ENCODE measurements at regions not wholly inside any gene's neighbourhood (a gene's known extent, or its start where the extent isn't known, plus 50 kb on each side); places are given as distances from the start of the nearest gene placed in this dataset.

- DNase-seq (ENCODE audit: low read depth, low spot score) = no peak
Observed at GRCh38 chr5:33238826-33239695, 201.7 kb upstream of the TARS1 start.

- DNase-seq (ENCODE audit: low read depth, low spot score) = no peak
Observed at GRCh38 chr5:33240558-33240957, 200.2 kb upstream of the TARS1 start.

GRCh38 chr5:33241802-33242201 is 199.0 kb upstream of the TARS1 start:
- peak; percentile 89 for DNase-seq (ENCODE audit: low read depth, low spot score)

- no peak for DNase-seq (ENCODE audit: low read depth, low spot score)
Observed at GRCh38 chr5:33242277-33242676, 198.5 kb upstream of the TARS1 start.

- DNase-seq (ENCODE audit: low read depth, low spot score) = no peak
Observed at GRCh38 chr5:33244441-33245150, 196.2 kb upstream of the TARS1 start.

GRCh38 chr5:33254579-33254978 is 186.2 kb upstream of the TARS1 start:
- no peak for DNase-seq (ENCODE audit: low read depth, low spot score)

- peak; percentile 17 for DNase-seq (ENCODE audit: low read depth, low spot score)
Observed at GRCh38 chr5:33257807-33258429, 182.8 kb upstream of the TARS1 start.

- DNase-seq (ENCODE audit: low read depth, low spot score) = no peak
Observed at GRCh38 chr5:33258553-33258952, 182.2 kb upstream of the TARS1 start.

GRCh38 chr5:33260098-33260497 is 180.7 kb upstream of the TARS1 start:
- DNase-seq (ENCODE audit: low read depth, low spot score) = no peak

GRCh38 chr5:33261305-33261704 is 179.5 kb upstream of the TARS1 start:
- DNase-seq (ENCODE audit: low read depth, low spot score) = no peak

GRCh38 chr5:33261747-33262146 is 179.0 kb upstream of the TARS1 start:
- DNase-seq (ENCODE audit: low read depth, low spot score) = no peak

- DNase-seq (ENCODE audit: low read depth, low spot score) = no peak
Observed at GRCh38 chr5:33267801-33268200, 173.0 kb upstream of the TARS1 start.

GRCh38 chr5:33268374-33268773 is 172.4 kb upstream of the TARS1 start:
- DNase-seq (ENCODE audit: low read depth, low spot score) = no peak

- no peak for DNase-seq (ENCODE audit: low read depth, low spot score)
Observed at GRCh38 chr5:33270671-33271070, 170.1 kb upstream of the TARS1 start.

GRCh38 chr5:33271606-33272005 is 169.2 kb upstream of the TARS1 start:
- no peak for DNase-seq (ENCODE audit: low read depth, low spot score)

- peak; percentile 83 for DNase-seq (ENCODE audit: low read depth, low spot score)
Observed at GRCh38 chr5:33272288-33272687, 168.5 kb upstream of the TARS1 start.

GRCh38 chr5:33273985-33274384 is 166.8 kb upstream of the TARS1 start:
- DNase-seq (ENCODE audit: low read depth, low spot score) = no peak

GRCh38 chr5:33275391-33275790 is 165.4 kb upstream of the TARS1 start:
- DNase-seq (ENCODE audit: low read depth, low spot score) = no peak

GRCh38 chr5:33275921-33276627 is 164.7 kb upstream of the TARS1 start:
- no peak for DNase-seq (ENCODE audit: low read depth, low spot score)

GRCh38 chr5:33276628-33276950 is 164.2 kb upstream of the TARS1 start:
- DNase-seq (ENCODE audit: low read depth, low spot score) = no peak

GRCh38 chr5:33277061-33277650 is 163.6 kb upstream of the TARS1 start:
- DNase-seq (ENCODE audit: low read depth, low spot score) = no peak

Data from pulmonary artery endothelial cell (primary cell).